ENCODE measurements at regions not wholly inside any gene's neighbourhood (a gene's known extent, or its start where the extent isn't known, plus 50 kb on each side); places are given as distances from the start of the nearest gene placed in this dataset.

DNA sequence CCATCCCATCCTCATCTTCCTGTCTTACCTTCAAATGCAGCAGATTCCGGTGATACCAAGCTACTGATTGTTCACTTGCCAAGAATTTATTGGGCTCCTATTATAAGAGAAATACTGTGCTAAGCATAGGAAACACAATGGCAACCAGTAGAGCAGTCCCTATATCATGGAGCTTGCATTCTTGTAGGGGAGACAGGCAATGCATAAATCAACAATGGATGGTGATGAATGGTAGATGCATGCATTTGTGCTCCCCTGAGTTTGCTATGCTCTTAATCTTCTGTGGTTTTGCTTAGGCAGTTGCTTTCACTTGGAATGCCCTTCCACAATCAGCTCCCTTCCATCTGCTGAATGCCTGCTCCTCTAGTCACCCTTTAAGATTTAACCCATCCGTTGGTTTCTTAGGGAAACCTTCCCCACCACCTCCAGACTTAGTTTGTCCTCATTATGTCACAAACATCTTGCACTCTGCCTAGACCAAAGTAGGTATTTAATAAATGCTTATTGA is 200.2 kb upstream of the TOX3 start (continued):
- TF ChIP-seq IRF2 (CRISPR knock-in tag; IDR thresholded peaks at IDR 0.05) = no peak
- no peak for TF ChIP-seq ZFP90 (CRISPR knock-in tag; IDR thresholded peaks at IDR 0.05; ENCODE audit: borderline replicate concordance)

DNA sequence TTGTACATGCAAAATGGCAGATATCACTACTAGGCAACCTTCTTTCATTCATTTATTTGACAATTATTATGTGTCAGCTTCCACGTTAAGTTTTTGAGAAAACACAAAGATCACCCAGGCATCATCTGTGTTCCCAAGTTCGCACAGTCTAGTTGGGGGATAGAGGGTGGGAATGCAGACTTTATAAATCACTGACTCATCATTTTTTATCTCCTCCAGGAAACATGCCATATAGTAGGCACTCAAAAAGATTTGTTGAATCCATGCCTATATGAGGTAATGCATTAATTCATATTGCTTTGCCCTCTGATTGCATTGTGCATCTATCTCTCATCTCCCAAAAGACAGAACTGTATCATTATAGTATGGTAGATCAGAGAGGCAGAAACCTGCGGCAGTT is 196.8 kb upstream of the TOX3 start:
- no peak overlapping the region for H3K4me3 ChIP-seq (replicated peaks in 1 of 3; ENCODE audit: insufficient read depth in 1 of 3, low read depth in 2 of 3, low read length in 3 of 3)
- no peaks in the 10 kb centered on the region for H3K79me2 ChIP-seq (ENCODE audit: insufficient read depth, low read length)
- H3K9ac ChIP-seq (ENCODE audit: insufficient read depth, low read depth, low read length) = no peak overlapping the region
- intact Hi-C loops (cut with micrococcal nuclease; ENCODE audit: unreplicated experiment) (no loop called here), in situ Hi-C loops (cut with HindIII; ENCODE audit: extremely low pct_ligation_motif_present, low pct_unique_long_range_greater_than_20kb) (no loop called here)
- H3K4me2 ChIP-seq (ENCODE audit: low read depth, low read length) = no peak overlapping the region
- no peaks in the 10 kb centered on the region for H3K36me3 ChIP-seq (replicated peaks in 1 of 2; ENCODE audit: control insufficient read depth in 1 of 2, insufficient read depth in 2 of 2, low read length in 2 of 2)
- H3K27ac ChIP-seq (ENCODE audit: extremely low read length, insufficient read depth, low read length) = no peak overlapping the region
- peaks cover 16% of the 10 kb centered on the region for H3K4me1 ChIP-seq (ENCODE audit: insufficient read depth, low read length)
- TF ChIP-seq EZH2 (conservative IDR thresholded peaks at IDR 0.05; ENCODE audit: low read depth, low read length) = no peak
- TF ChIP-seq MAFF (IDR thresholded peaks at IDR 0.05; ENCODE audit: low read depth, low read length) = peak; percentile 99
- peak; percentile 98 to 99 for TF ChIP-seq MAFK (conservative IDR thresholded peaks at IDR 0.05 in 1 of 2, IDR thresholded peaks at IDR 0.05 in 1 of 2; ENCODE audit: low read length in 2 of 2)
- POLR2A ChIA-PET = no interaction called here
- no peaks in the 10 kb centered on the region for H3K9me3 ChIP-seq (ENCODE audit: low read length)
- no TSS peak for BruUV-seq (replicated peaks)
- no peaks in the 10 kb centered on the region for H4K20me1 ChIP-seq (ENCODE audit: insufficient read depth, low read length)
- ATAC-seq (no peak), FAIRE-seq (no peak), DNase-seq (ENCODE audit: low spot score) (no peak)
- 34% methylated on average over 3 of the region's 3 CpGs for WGBS (ENCODE audit: low lambda C conversion rate)
- H2AFZ ChIP-seq (ENCODE audit: low read length) = no peak overlapping the region
- H3K27me3 ChIP-seq (ENCODE audit: control insufficient read depth in 1 of 2, insufficient read depth in 2 of 2, low read length in 2 of 2) = no peaks in the 10 kb centered on the region
- CTCF ChIA-PET (ENCODE audit: low intra/inter-chr PET ratio, low total read pairs) = no interaction called here

DNA sequence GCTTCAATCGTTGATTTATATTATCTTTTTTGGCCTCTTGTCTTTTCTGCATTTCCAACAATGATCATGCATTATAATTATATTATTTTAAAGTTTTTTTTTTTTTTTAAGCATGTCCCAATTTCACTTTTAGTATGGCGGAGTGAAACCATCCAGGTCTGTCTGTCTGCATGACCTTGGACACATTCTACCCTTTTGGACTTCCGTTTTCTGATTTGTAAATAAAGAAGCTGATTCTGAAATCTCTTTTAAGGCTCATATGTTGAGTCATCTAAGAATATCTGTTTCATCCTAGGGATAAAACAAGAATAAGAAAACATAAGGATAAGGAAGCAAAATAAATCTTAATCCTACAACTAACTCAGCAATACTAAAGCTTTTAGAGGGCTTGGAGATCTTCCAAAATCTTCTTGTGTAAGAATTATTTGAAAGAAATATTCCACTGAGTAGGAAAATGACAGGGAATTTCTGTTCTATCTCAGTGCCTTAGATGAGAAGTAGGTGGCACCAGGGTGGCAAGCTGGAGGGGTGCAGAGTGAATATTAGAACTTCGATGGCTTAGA is 195.7 kb upstream of the TOX3 start:
- peak; percentile 48 for DNase-seq (ENCODE audit: low spot score)
- POLR2A ChIA-PET = interaction anchor here (1.4 kb wide), 1 partner anchor 131 kb away, joined by 6 read pairs; no protein-coding TSS in a partner anchor
- 13% methylated on average over 4 of the region's 4 CpGs for WGBS (ENCODE audit: low lambda C conversion rate)
- Histone ChIP-seq H3K4me3 (replicated peaks in 1 of 3; ENCODE audit: insufficient read depth in 1 of 3, low read depth in 2 of 3, low read length in 3 of 3) (no peak overlapping the region), H3K9ac (ENCODE audit: insufficient read depth, low read depth, low read length) (no peak overlapping the region), H3K27ac (ENCODE audit: extremely low read length, insufficient read depth, low read length) (no peak overlapping the region), H3K4me2 (ENCODE audit: low read depth, low read length) (no peak overlapping the region), H3K79me2 (ENCODE audit: insufficient read depth, low read length) (no peaks in the 10 kb centered on the region), H3K36me3 (replicated peaks in 1 of 2; ENCODE audit: control insufficient read depth in 1 of 2, insufficient read depth in 2 of 2, low read length in 2 of 2) (no peaks in the 10 kb centered on the region), H4K20me1 (ENCODE audit: insufficient read depth, low read length) (no peaks in the 10 kb centered on the region), H3K4me1 (ENCODE audit: insufficient read depth, low read length) (peaks cover 16% of the 10 kb centered on the region), H3K27me3 (ENCODE audit: control insufficient read depth in 1 of 2, insufficient read depth in 2 of 2, low read length in 2 of 2) (no peaks in the 10 kb centered on the region), H3K9me3 (ENCODE audit: low read length) (no peaks in the 10 kb centered on the region), H2AFZ (ENCODE audit: low read length) (no peak overlapping the region)
- CTCF ChIA-PET (ENCODE audit: low intra/inter-chr PET ratio, low total read pairs) = no interaction called here
- ATAC-seq = no peak
- BruUV-seq (replicated peaks) = no TSS peak
- FAIRE-seq = no peak
- in situ Hi-C loops (cut with HindIII; ENCODE audit: extremely low pct_ligation_motif_present, low pct_unique_long_range_greater_than_20kb) (no loop called here), intact Hi-C loops (cut with micrococcal nuclease; ENCODE audit: unreplicated experiment) (no loop called here)
- TF ChIP-seq SMARCE1 (IDR thresholded peaks at IDR 0.05; ENCODE audit: borderline replicate concordance) (no peak), ZNF788 (CRISPR knock-in tag; IDR thresholded peaks at IDR 0.05; ENCODE audit: borderline replicate concordance) (no peak), TOPORS (CRISPR knock-in tag; IDR thresholded peaks at IDR 0.05) (no peak), CCAR2 (optimal IDR thresholded peaks at IDR 0.05; ENCODE audit: low read depth, low read length) (no peak), ZNF10 (CRISPR knock-in tag; IDR thresholded peaks at IDR 0.05; ENCODE audit: borderline replicate concordance, low read depth) (no peak), YY1 (IDR thresholded peaks at IDR 0.05; ENCODE audit: insufficient read depth, insufficient replicate concordance, low read depth, low read length) (no peak), PCBP2 (optimal IDR thresholded peaks at IDR 0.05; ENCODE audit: low read depth, low read length, poor library complexity, severe bottlenecking) (no peak), EP300 (IDR thresholded peaks at IDR 0.05; ENCODE audit: low read depth in 2 of 2, low read length in 2 of 2) (peak in 1 of 2 experiments; percentile 38; a peak in 1 of 4 replicates), EP300 (CRISPR knock-in tag; IDR thresholded peaks at IDR 0.05; ENCODE audit: borderline replicate concordance) (no peak), GATAD2A (CRISPR knock-in tag; IDR thresholded peaks at IDR 0.05) (peak; percentile 63; the same call in 1 of the 2 replicates), KDM5A (IDR thresholded peaks at IDR 0.05; ENCODE audit: borderline replicate concordance, low read length) (no peak)
